Skeletal muscle tissue (tissue), 3 donors: ENCODE measurements at regions not wholly inside any gene's neighbourhood (a gene's known extent, or its start where the extent isn't known, plus 50 kb on each side); places are given as distances from the start of the nearest gene placed in this dataset.

Source experiments
- H3K27ac ChIP-seq: one replicate; pipeline ENCODE4 v1.7.0; 2013; ENCODE audit warnings: mild to moderate bottlenecking, low read depth, low read length, inconsistent platforms
- H3K27me3 ChIP-seq, 3 donors: one replicate each; pipeline ENCODE4 v1.7.0; 2013; ENCODE audit warnings: low read length in 3 of 3; ENCODE audit not compliant: control insufficient read depth in 3 of 3, insufficient read depth in 3 of 3
- H3K36me3 ChIP-seq, 3 donors: one replicate each; pipeline ENCODE4 v1.7.0; 2013; ENCODE audit warnings: low read length in 3 of 3; ENCODE audit not compliant: control insufficient read depth in 3 of 3, insufficient read depth in 3 of 3
- H3K4me1 ChIP-seq, 3 donors: one replicate each; pipeline ENCODE4 v1.7.0; 2013; ENCODE audit warnings: low read length in 3 of 3, mild to moderate bottlenecking in 3 of 3; ENCODE audit not compliant: control insufficient read depth in 3 of 3, insufficient read depth in 3 of 3
- H3K4me3 ChIP-seq, 3 donors: one replicate each; pipeline ENCODE4 v1.7.0; 2013; ENCODE audit warnings: low read length in 3 of 3
- H3K9ac ChIP-seq, 3 donors: one replicate each; pipeline ENCODE4 v1.7.0; 2013; ENCODE audit warnings: low read length in 3 of 3, mild to moderate bottlenecking in 3 of 3, moderate library complexity in 2 of 3, low read depth in 1 of 3
- H3K9me3 ChIP-seq, 3 donors: one replicate each; pipeline ENCODE4 v1.7.0; 2013; ENCODE audit warnings: low read length in 3 of 3; ENCODE audit not compliant: control insufficient read depth in 3 of 3
- donor health status: Osteomylitis.

DNA sequence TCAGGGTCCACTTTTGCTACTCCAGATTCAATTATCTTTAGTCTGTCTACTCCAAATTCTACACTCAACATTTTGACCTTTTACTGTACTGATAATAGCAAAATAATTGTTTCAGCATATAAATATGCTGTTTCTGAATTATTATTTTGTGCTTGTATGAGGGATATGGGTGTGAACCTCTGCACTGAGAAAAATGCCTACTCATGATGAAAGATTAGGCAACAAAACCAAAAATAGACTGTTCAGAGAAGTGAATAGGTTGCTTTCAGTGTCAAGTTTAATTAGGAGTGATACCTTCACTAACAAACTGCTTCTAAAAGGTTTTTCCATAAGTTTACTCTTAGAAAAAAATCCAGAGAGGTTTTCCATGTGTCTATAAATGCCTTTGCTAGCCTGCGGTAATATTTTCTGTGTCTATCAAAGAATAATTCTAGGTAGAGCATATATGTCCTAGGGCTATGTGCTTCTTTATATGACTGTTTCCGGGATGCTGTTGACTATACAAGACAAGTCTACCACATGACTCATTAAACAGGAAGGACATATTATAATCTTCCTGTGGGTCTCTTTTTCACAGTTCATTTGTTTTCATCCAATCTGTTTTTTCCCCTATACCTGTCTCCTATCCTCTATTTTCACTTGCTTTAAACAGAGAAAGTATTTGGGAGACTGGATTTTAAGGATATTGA, 218.5 kb upstream of the TTC14 start:
- Histone ChIP-seq H3K9me3 (no peaks in the 10 kb centered on the region), H3K9ac (no peak overlapping the region), H3K27me3 (no peaks in the 10 kb centered on the region), H3K4me3 (no peak overlapping the region), H3K36me3 (no peaks in the 10 kb centered on the region), H3K4me1 (no peaks in the 10 kb centered on the region), H3K27ac (no peak overlapping the region)

- Histone ChIP-seq H3K4me3 (no peak overlapping the region), H3K4me1 (no peaks in the 10 kb centered on the region), H3K27ac (no peak overlapping the region), H3K9me3 (no peaks in the 10 kb centered on the region), H3K9ac (no peak overlapping the region), H3K27me3 (no peaks in the 10 kb centered on the region), H3K36me3 (no peaks in the 10 kb centered on the region)
Observed at GRCh38 chr3:180390313-180390712, 211.7 kb upstream of the TTC14 start.

DNA sequence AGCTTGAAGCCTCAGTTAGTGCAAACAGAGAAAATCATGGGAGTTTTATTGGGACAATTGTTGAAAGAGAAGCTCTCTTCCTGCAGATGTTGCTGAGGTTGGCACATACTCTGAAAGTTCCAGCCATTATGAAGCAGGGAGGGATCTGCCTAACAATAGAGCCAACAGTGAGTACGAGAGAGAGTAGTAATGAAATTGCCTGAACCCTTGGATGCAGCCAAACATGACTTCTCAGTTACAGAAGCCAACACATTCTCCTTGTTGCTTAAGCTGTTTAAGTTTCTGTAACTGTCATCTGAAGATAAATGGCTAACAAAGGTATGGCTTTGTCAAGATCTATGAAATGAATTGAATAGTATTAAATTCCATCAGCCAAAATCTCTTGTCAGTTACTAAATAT, 211.0 kb upstream of the TTC14 start:
- H3K4me1 ChIP-seq: no peaks in the 10 kb centered on the region
- H3K27ac ChIP-seq: no peak overlapping the region
- H3K4me3 ChIP-seq: no peak overlapping the region
- H3K9ac ChIP-seq: no peak overlapping the region
- H3K36me3 ChIP-seq: no peaks in the 10 kb centered on the region
- no peaks in the 10 kb centered on the region for H3K9me3 ChIP-seq
- no peaks in the 10 kb centered on the region for H3K27me3 ChIP-seq

DNA sequence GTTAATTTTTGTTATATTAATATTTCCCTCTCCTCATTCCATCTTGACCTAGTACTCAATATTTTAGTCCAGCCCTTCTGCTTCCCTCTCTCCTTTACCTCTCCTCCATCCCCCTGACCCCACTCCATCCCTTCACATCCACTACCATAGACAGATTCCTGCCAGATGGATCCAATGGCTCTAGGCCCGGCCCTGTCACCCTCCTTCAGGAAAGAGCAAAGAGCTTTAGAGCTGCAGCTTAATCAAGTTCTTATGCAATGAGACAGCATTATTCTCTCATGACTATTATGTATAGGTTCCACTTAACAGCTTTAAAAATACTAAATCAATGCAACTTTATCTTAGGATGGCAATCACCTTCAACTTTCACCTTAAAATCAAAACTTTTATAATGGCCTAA, 200.7 kb upstream of the TTC14 start:
- H3K4me1 ChIP-seq: no peaks in the 10 kb centered on the region
- no peak overlapping the region for H3K27ac ChIP-seq
- H3K27me3 ChIP-seq: no peaks in the 10 kb centered on the region
- no peaks in the 10 kb centered on the region for H3K36me3 ChIP-seq
- H3K9me3 ChIP-seq: no peaks in the 10 kb centered on the region
- H3K9ac ChIP-seq: no peak overlapping the region
- H3K4me3 ChIP-seq: no peak overlapping the region

- H3K36me3 ChIP-seq: no peaks in the 10 kb centered on the region
- no peak overlapping the region for H3K4me3 ChIP-seq
- no peak overlapping the region for H3K27ac ChIP-seq
- H3K9me3 ChIP-seq: no peaks in the 10 kb centered on the region
- no peaks in the 10 kb centered on the region for H3K4me1 ChIP-seq
- H3K9ac ChIP-seq: no peak overlapping the region
- H3K27me3 ChIP-seq: no peaks in the 10 kb centered on the region
Observed at GRCh38 chr3:180402471-180403073, 199.4 kb upstream of the TTC14 start.

DNA sequence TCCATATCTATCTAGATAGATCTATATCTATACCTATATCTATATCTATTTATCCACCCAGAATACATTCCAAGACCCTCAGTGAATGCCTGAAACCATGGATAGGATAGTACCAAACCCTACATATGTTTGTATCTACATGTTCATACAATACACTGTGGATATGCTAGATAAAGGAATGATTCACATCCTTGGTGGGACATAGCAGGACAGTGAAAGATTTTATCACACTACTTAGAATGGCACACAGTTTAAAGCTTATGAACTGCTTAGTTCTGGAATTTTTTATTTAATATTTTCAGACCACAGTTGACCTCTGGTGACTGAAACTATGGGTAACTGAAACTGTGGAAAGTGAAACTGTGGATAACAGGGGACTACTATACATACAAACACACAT, 198.8 kb upstream of the TTC14 start:
- Histone ChIP-seq H3K36me3 (no peaks in the 10 kb centered on the region), H3K4me1 (no peaks in the 10 kb centered on the region), H3K9me3 (no peaks in the 10 kb centered on the region), H3K4me3 (no peak overlapping the region), H3K27me3 (no peaks in the 10 kb centered on the region), H3K9ac (no peak overlapping the region), H3K27ac (no peak overlapping the region)

DNA sequence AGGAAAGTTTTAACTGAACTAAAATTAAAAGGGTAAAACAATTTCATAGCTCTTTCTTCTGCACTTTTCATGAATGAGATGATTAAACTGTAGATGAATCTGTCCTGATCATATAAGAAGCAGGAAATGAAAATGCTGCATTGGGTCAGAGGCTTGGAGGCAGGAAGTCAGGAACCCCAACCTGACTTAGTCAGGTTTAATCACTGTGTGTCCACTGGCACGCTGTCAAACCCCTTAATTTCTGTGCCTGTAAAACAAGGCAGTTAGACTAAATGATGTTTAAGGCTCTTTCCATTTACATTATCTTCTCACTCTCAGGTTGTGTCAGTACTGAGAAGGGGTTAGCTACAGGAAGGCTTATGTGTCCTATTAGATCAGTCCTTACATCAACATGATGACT, 193.3 kb upstream of the TTC14 start:
- Histone ChIP-seq H3K4me3 (no peak overlapping the region), H3K4me1 (no peaks in the 10 kb centered on the region), H3K9ac (no peak overlapping the region), H3K9me3 (no peaks in the 10 kb centered on the region), H3K27me3 (no peaks in the 10 kb centered on the region), H3K27ac (no peak overlapping the region), H3K36me3 (no peaks in the 10 kb centered on the region)

DNA sequence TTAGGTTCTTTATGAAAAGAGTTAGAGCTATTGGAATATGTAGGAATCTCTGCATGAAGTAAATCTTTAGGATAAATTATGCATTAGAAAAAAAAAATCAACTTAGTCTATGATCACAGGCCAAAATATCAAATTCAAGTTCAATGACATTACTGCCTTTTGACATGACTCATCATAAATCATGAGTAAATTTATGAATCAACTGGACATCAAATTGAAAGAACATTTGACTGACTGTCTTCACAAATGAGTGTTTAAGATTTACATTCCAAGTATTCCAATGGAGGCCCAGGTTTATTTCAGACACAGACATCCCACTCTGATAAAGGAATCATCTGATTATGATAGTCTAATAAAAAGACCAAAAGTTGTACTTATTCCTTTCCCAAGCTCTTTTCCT, 192.8 kb upstream of the TTC14 start:
- Histone ChIP-seq H3K4me3 (no peak overlapping the region), H3K27ac (no peak overlapping the region), H3K9ac (no peak overlapping the region)

DNA sequence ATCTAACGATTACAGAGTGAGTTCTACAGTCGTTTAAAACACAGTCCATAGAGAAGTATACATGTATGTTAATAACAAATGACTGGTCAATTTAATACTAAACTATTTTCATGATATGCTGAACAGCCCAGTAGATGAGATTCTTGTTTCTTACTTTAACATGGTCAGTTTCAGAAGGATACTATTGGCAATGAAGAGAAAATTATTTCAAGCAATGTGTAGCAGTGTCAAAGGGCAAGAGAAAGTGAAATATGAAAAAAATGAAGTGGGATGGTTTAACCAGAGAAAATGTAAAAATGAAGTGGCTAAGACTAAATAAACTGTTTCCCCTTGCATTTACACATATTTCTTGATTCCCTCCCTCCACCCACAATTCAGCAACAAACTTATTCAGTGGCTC, 192.1 kb upstream of the TTC14 start:
- no peaks in the 10 kb centered on the region for H3K27me3 ChIP-seq
- no peak overlapping the region for H3K27ac ChIP-seq
- H3K36me3 ChIP-seq: no peaks in the 10 kb centered on the region
- no peaks in the 10 kb centered on the region for H3K9me3 ChIP-seq
- H3K9ac ChIP-seq: no peak overlapping the region
- H3K4me1 ChIP-seq: no peaks in the 10 kb centered on the region
- H3K4me3 ChIP-seq: no peak overlapping the region

More for the DNA sequence above, 192.8 kb upstream of the TTC14 start:
- Histone ChIP-seq H3K4me1 (no peaks in the 10 kb centered on the region), H3K27me3 (no peaks in the 10 kb centered on the region), H3K9me3 (no peaks in the 10 kb centered on the region), H3K36me3 (no peaks in the 10 kb centered on the region)

DNA sequence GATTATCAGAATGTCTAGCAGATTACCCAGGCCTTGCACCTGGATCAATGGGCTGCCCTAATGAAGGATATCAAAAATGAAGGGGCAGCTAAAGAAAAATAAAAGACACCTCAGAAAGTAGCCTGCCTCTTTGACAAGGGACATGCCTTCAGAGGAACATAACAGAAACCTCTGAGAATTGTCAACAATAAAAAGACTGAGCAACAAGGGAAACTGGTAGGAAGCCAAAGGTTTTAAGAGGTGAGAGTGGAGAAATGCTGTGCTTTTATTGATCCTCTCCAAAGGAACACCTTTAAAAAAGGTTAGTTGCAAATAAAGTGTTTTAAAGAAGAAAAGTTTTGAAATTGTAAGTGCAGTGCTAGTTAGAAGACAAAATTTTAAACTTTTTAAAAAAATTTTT, 187.8 kb upstream of the TTC14 start:
- Histone ChIP-seq H3K36me3 (no peaks in the 10 kb centered on the region), H3K9ac (no peak overlapping the region), H3K27me3 (no peaks in the 10 kb centered on the region), H3K27ac (no peak overlapping the region), H3K4me3 (no peak overlapping the region), H3K4me1 (no peaks in the 10 kb centered on the region), H3K9me3 (no peaks in the 10 kb centered on the region)
